ENCODE measurements at regions not wholly inside any gene's neighbourhood (a gene's known extent, or its start where the extent isn't known, plus 50 kb on each side); places are given as distances from the start of the nearest gene placed in this dataset.

- no peak overlapping the region for H3K4me3 ChIP-seq (ENCODE audit: low read length)
- no peak for TF ChIP-seq CTCF (conservative IDR thresholded peaks at IDR 0.05; ENCODE audit: low read length)
- no peak for DNase-seq (ENCODE audit: low read depth)
Measured at GRCh38 chr10:9621216-9621615, 1396.5 kb upstream of the CELF2 start.

- no peak for DNase-seq (ENCODE audit: low read depth)
- no peak overlapping the region for H3K4me3 ChIP-seq (ENCODE audit: low read length)
- TF ChIP-seq CTCF (conservative IDR thresholded peaks at IDR 0.05; ENCODE audit: low read length): no peak
Measured at GRCh38 chr10:9625304-9625703, 1392.4 kb upstream of the CELF2 start.

- DNase-seq (ENCODE audit: low read depth): peak; percentile 37
- H3K4me3 ChIP-seq (ENCODE audit: low read length): no peak overlapping the region
- TF ChIP-seq CTCF (conservative IDR thresholded peaks at IDR 0.05; ENCODE audit: low read length): no peak
Measured at GRCh38 chr10:9634466-9634865, 1383.2 kb upstream of the CELF2 start.

- H3K4me3 ChIP-seq (ENCODE audit: low read length): no peak overlapping the region
- no peak for TF ChIP-seq CTCF (conservative IDR thresholded peaks at IDR 0.05; ENCODE audit: low read length)
- no peak for DNase-seq (ENCODE audit: low read depth)
Measured at GRCh38 chr10:9635691-9636090, 1382.0 kb upstream of the CELF2 start.

GRCh38 chr10:9636216-9636615 is 1381.5 kb upstream of the CELF2 start:
- H3K4me3 ChIP-seq (ENCODE audit: low read length): no peak overlapping the region
- no peak for TF ChIP-seq CTCF (conservative IDR thresholded peaks at IDR 0.05; ENCODE audit: low read length)
- DNase-seq (ENCODE audit: low read depth): no peak

- DNase-seq (ENCODE audit: low read depth): no peak
- no peak for TF ChIP-seq CTCF (conservative IDR thresholded peaks at IDR 0.05; ENCODE audit: low read length)
- no peak overlapping the region for H3K4me3 ChIP-seq (ENCODE audit: low read length)
Measured at GRCh38 chr10:9643782-9644181, 1373.9 kb upstream of the CELF2 start.

GRCh38 chr10:9645404-9645803 is 1372.3 kb upstream of the CELF2 start:
- TF ChIP-seq CTCF (conservative IDR thresholded peaks at IDR 0.05; ENCODE audit: low read length): no peak
- no peak overlapping the region for H3K4me3 ChIP-seq (ENCODE audit: low read length)
- no peak for DNase-seq (ENCODE audit: low read depth)

All from AG10803 (cell line).